BLaER1 (cell line): ENCODE measurements at regions not wholly inside any gene's neighbourhood (a gene's known extent, or its start where the extent isn't known, plus 50 kb on each side); places are given as distances from the start of the nearest gene placed in this dataset.

ENCODE experiments used
- H3K27ac ChIP-seq: shearing (Covaris generic); formaldehyde crosslinking; 2 replicates; pipeline ENCODE4 v1.8.1; 2022
- H3K27me3 ChIP-seq: shearing (Covaris generic); formaldehyde crosslinking; 2 replicates; pipeline ENCODE4 v1.8.1; 2022
- H3K36me3 ChIP-seq: shearing (Covaris generic); formaldehyde crosslinking; 2 replicates; pipeline ENCODE4 v1.8.1; 2022
- H3K4me1 ChIP-seq: shearing (Covaris generic); formaldehyde crosslinking; 2 replicates; pipeline ENCODE4 v1.8.1; 2022
- H3K4me2 ChIP-seq: shearing (Covaris generic); formaldehyde crosslinking; 2 replicates; pipeline ENCODE4 v1.8.1; 2022
- H3K4me3 ChIP-seq: shearing (Covaris generic); formaldehyde crosslinking; 2 replicates; pipeline ENCODE4 v1.8.1; 2022
- H3K9ac ChIP-seq: shearing (Covaris generic); formaldehyde crosslinking; 2 replicates; pipeline ENCODE4 v1.8.1; 2022
- H3K9me3 ChIP-seq: shearing (Covaris generic); formaldehyde crosslinking; 2 replicates; pipeline ENCODE4 v1.8.1; 2022
- H4K20me1 ChIP-seq: shearing (Covaris generic); formaldehyde crosslinking; 2 replicates; pipeline ENCODE4 v1.8.1; 2022
- Cebpa-rat ChIP-seq: shearing (Covaris generic); IDR thresholded peaks from 2 replicates; pipeline ENCODE4 v1.8.1; 2022

GRCh38 chr3:80998022-80998421, 763.4 kb downstream of the GBE1 start:
- no peak overlapping the region for H3K27ac ChIP-seq
- no peak overlapping the region for H3K9ac ChIP-seq
- no peaks in the 10 kb centered on the region for H3K4me1 ChIP-seq
- H3K36me3 ChIP-seq: no peaks in the 10 kb centered on the region
- no peak overlapping the region for H3K4me2 ChIP-seq
- H3K27me3 ChIP-seq: no peaks in the 10 kb centered on the region
- no peaks in the 10 kb centered on the region for H3K9me3 ChIP-seq
- no peak for TF ChIP-seq Cebpa-rat
- no peak overlapping the region for H3K4me3 ChIP-seq
- no peaks in the 10 kb centered on the region for H4K20me1 ChIP-seq

DNA sequence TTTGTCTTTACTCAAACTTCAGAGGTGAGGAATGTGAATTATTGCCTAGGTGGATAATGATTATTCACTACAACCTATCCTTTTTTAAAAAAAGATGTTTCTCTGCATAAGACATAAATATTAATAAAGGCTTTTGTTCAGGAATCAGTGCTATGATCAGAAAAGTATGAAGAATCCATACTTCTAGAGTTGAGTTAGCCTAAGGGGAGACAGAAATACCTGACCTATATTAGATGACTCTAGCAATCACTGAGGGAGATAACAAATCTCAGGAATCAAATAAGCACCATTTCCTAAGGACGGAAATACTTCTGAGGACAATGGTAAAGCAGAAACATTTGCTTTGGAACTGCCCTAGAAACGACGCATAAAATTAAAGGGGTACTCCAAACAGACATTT, 763.8 kb downstream of the GBE1 start:
- Histone ChIP-seq H3K4me3 (no peak overlapping the region), H3K4me1 (no peaks in the 10 kb centered on the region), H4K20me1 (no peaks in the 10 kb centered on the region), H3K9me3 (no peaks in the 10 kb centered on the region), H3K4me2 (no peak overlapping the region), H3K27me3 (no peaks in the 10 kb centered on the region), H3K27ac (no peak overlapping the region), H3K36me3 (no peaks in the 10 kb centered on the region), H3K9ac (no peak overlapping the region)
- TF ChIP-seq Cebpa-rat: no peak

- no peak overlapping the region for H3K27ac ChIP-seq
- no peaks in the 10 kb centered on the region for H3K9me3 ChIP-seq
- H3K27me3 ChIP-seq: no peaks in the 10 kb centered on the region
- H3K9ac ChIP-seq: no peak overlapping the region
- no peak for TF ChIP-seq Cebpa-rat
- H4K20me1 ChIP-seq: no peaks in the 10 kb centered on the region
- H3K4me3 ChIP-seq: no peak overlapping the region
- H3K4me1 ChIP-seq: no peaks in the 10 kb centered on the region
- H3K36me3 ChIP-seq: no peaks in the 10 kb centered on the region
- H3K4me2 ChIP-seq: no peak overlapping the region
Measured at GRCh38 chr3:80994767-80995166, 766.7 kb downstream of the GBE1 start.

DNA sequence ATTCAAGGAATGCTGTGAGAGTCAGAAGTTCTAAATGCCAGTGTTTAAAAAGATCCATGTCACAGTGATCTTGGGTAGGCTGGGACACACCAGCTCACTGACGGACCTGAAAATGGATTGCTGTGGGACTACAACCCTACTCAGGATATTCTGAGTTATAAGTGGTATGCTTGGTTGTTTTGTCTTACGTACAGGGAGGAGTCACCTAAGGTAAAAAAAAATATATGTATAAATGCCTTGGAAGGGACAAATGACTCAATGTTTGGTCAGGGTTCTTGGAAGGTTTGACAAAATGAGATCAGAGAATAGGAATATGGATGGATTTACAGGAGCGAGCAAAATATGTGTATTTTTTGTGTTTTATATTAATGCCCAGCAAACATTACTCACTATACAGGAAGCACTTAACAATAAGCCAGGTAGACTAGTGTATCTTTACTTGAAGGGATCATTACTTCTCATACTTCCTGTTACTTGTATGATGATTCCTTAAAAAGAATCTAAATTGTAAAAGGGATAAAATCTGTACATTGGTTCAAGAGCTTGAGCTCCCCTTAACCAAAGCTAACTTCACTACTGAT, 767.3 kb downstream of the GBE1 start:
- Histone ChIP-seq H3K9me3 (no peaks in the 10 kb centered on the region), H3K36me3 (no peaks in the 10 kb centered on the region), H3K27ac (no peak overlapping the region), H3K27me3 (no peaks in the 10 kb centered on the region), H3K4me1 (no peaks in the 10 kb centered on the region), H3K4me3 (no peak overlapping the region), H3K4me2 (no peak overlapping the region), H3K9ac (no peak overlapping the region), H4K20me1 (no peaks in the 10 kb centered on the region)
- TF ChIP-seq Cebpa-rat: no peak

DNA sequence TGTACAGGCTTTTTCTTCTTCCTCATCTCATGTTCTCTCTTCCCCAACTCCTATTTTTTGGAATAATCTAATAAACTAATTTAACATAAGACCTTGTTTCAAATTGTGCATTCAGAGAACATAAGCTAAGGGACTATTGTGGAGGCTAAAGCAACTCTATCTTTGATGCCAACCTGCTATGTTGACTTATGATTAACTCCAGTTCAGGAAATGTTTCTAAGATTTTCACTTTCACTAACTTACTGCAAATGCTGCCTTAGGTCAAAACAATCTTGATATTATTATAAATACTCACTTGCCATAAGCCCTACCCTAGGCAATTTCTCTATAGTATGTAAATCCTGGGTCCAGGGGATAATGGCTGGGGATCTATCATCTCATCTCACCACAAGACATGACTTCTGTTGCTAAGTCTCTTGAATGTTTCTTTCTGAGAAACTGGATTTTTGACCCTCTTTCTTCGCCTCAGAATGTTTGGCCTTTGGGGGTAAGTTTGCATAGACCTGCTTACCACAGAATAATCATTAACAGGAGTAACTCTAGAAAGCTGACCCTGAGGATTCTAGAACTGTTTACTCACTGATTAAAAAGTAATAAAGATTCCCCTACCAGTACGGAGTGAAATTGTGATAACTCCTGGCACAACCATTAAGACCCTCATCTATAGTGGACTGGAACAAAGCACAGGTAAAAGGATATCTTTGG, 768.1 kb downstream of the GBE1 start:
- Histone ChIP-seq H3K9me3 (no peaks in the 10 kb centered on the region), H3K4me1 (no peaks in the 10 kb centered on the region), H4K20me1 (no peaks in the 10 kb centered on the region), H3K4me3 (no peak overlapping the region), H3K9ac (no peak overlapping the region), H3K4me2 (no peak overlapping the region), H3K27me3 (no peaks in the 10 kb centered on the region), H3K36me3 (no peaks in the 10 kb centered on the region), H3K27ac (no peak overlapping the region)
- TF ChIP-seq Cebpa-rat: no peak

DNA sequence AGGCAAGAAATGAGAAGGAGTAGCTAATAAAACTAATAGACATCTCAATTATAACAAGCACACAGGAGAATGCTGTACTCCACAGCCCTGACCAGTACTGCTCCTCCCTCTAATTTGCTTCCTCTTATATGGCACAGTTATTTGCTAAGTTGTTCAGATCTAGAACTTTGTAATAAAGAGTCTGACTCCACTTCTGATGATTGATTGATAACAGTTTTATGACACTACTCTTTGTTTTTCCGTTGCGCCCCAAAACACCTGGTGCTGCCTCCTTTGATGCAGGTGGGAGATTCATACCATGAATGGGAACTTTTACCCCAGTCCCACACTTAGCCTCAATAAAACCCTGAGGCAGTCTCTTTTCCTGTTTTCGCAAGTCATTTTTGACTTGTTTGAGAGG, 777.7 kb downstream of the GBE1 start:
- no peak for TF ChIP-seq Cebpa-rat
- Histone ChIP-seq H3K27ac (no peak overlapping the region), H3K36me3 (no peaks in the 10 kb centered on the region), H3K4me3 (no peak overlapping the region), H3K4me1 (no peaks in the 10 kb centered on the region), H3K4me2 (no peak overlapping the region), H3K9me3 (no peaks in the 10 kb centered on the region), H3K27me3 (no peaks in the 10 kb centered on the region), H4K20me1 (no peaks in the 10 kb centered on the region), H3K9ac (no peak overlapping the region)

- no peak overlapping the region for H3K4me3 ChIP-seq
- H3K27me3 ChIP-seq: no peaks in the 10 kb centered on the region
- H3K9ac ChIP-seq: no peak overlapping the region
- no peak for TF ChIP-seq Cebpa-rat
- H3K9me3 ChIP-seq: no peaks in the 10 kb centered on the region
- H3K4me1 ChIP-seq: no peaks in the 10 kb centered on the region
- H4K20me1 ChIP-seq: no peaks in the 10 kb centered on the region
- no peak overlapping the region for H3K27ac ChIP-seq
- no peak overlapping the region for H3K4me2 ChIP-seq
- H3K36me3 ChIP-seq: no peaks in the 10 kb centered on the region
Measured at GRCh38 chr3:80978216-80978969, 783.1 kb downstream of the GBE1 start.

- Histone ChIP-seq H3K27me3 (no peaks in the 10 kb centered on the region), H3K36me3 (no peaks in the 10 kb centered on the region), H3K4me3 (no peak overlapping the region), H3K9ac (no peak overlapping the region), H3K9me3 (no peaks in the 10 kb centered on the region), H4K20me1 (no peaks in the 10 kb centered on the region), H3K27ac (no peak overlapping the region), H3K4me2 (no peak overlapping the region), H3K4me1 (no peaks in the 10 kb centered on the region)
- no peak for TF ChIP-seq Cebpa-rat
Measured at GRCh38 chr3:80970292-80970691, 791.2 kb downstream of the GBE1 start.

DNA sequence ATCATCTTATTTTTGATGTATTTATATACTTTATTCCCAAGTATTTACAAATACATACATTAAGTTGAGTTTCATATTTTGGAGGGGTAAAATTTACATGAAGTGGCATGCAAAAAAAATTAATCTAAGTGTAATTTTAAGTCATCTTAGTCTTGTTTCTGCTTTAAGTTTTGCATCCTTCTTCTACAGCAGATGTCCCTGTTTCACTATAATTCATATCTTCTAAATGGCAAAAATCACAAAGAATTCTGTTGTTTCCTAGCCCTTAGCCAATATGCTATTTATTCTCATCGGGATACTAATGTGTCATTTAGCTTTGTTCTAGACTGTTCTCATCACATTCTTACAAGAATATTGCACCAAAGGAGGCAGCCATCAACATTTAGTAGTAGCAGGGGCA, 831.9 kb downstream of the GBE1 start:
- no peak for TF ChIP-seq Cebpa-rat
- H3K9me3 ChIP-seq: 0 out of 2 replicates have a peak, but pooled peaks cover 5% of the 10 kb centered on the region
- no peak overlapping the region for H3K4me2 ChIP-seq
- no peaks in the 10 kb centered on the region for H3K27me3 ChIP-seq
- H3K36me3 ChIP-seq: no peaks in the 10 kb centered on the region
- no peak overlapping the region for H3K9ac ChIP-seq
- H4K20me1 ChIP-seq: no peaks in the 10 kb centered on the region
- H3K27ac ChIP-seq: no peak overlapping the region
- no peaks in the 10 kb centered on the region for H3K4me1 ChIP-seq
- no peak overlapping the region for H3K4me3 ChIP-seq

DNA sequence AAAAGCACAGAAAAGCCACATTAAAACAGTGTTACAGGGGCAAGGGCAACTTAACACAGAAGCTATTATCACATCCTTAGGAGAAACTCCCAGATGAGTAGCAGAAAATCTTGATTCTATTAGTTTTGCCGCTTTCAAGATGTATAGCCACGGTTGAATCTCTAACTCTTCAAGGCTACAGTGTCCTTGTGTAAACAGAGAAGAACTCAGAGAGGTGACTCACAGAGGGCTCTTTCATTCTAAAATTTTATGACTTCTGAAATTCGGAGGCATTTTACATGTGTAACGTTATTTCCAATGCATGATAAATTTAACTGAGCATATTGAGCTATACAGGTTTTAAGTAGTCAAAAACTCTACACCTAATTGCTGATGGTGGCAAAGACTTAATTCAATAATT, 846.6 kb downstream of the GBE1 start:
- Histone ChIP-seq H4K20me1 (no peaks in the 10 kb centered on the region), H3K4me3 (no peak overlapping the region), H3K9ac (no peak overlapping the region), H3K4me1 (no peaks in the 10 kb centered on the region), H3K4me2 (no peak overlapping the region), H3K9me3 (no peaks in the 10 kb centered on the region), H3K36me3 (no peaks in the 10 kb centered on the region), H3K27me3 (no peaks in the 10 kb centered on the region), H3K27ac (no peak overlapping the region)
- TF ChIP-seq Cebpa-rat: no peak
